Vagina (tissue), 2 donors: ENCODE measurements at regions not wholly inside any gene's neighbourhood (a gene's known extent, or its start where the extent isn't known, plus 50 kb on each side); places are given as distances from the start of the nearest gene placed in this dataset.

Experiments
- POLR2A ChIP-seq, 2 donors: fragments of 450-650 bp; IDR thresholded peaks; one replicate each; pipeline ENCODE4 v1.6.1; 2017; ENCODE audit warnings: antibody characterized with exemption in 2 of 2, mild to moderate bottlenecking in 2 of 2, moderate library complexity in 2 of 2
- POLR2AphosphoS5 ChIP-seq, 2 donors: sonication (generic); formaldehyde crosslinking; IDR thresholded peaks; one replicate each; pipeline ENCODE4 v1.9.0; 2017; ENCODE audit warnings: antibody characterized with exemption in 2 of 2, mild to moderate bottlenecking in 2 of 2, low read depth in 1 of 2; ENCODE audit not compliant: insufficient read depth in 1 of 2
- TF ChIP-seq, protein P1 (sequence below), 3 experiments: fragments of 450-650 bp in 2 of 3; fragments of 200-600 bp in 1 of 3; sonication (generic) in 1 of 3; IDR thresholded peaks; one replicate each; pipeline ENCODE4 v1.5.1; 2017 to 2019; ENCODE audit warnings: antibody characterized with exemption in 3 of 3, mild to moderate bottlenecking in 2 of 3, moderate library complexity in 2 of 3

DNA sequence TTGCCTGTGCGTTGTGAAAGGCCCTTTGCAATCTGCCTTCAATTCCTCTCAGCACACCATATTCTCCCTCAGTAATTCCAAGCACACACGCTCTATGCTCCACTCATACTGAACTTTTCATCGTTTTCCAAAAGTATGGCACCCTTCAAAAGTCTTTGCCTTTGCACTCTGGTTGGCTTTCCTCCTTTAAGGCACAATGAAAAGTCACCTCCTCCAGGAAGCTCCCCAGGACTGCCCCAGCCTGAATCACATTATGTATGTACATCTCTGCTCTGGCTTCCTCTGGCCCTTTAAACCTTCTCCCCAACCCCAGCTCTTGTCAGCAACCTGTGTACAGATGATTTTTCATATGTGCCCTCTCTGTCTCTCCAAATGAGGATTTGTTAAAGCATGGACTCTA is 250.7 kb downstream of the MAF start:
- TF ChIP-seq, protein P1, sequence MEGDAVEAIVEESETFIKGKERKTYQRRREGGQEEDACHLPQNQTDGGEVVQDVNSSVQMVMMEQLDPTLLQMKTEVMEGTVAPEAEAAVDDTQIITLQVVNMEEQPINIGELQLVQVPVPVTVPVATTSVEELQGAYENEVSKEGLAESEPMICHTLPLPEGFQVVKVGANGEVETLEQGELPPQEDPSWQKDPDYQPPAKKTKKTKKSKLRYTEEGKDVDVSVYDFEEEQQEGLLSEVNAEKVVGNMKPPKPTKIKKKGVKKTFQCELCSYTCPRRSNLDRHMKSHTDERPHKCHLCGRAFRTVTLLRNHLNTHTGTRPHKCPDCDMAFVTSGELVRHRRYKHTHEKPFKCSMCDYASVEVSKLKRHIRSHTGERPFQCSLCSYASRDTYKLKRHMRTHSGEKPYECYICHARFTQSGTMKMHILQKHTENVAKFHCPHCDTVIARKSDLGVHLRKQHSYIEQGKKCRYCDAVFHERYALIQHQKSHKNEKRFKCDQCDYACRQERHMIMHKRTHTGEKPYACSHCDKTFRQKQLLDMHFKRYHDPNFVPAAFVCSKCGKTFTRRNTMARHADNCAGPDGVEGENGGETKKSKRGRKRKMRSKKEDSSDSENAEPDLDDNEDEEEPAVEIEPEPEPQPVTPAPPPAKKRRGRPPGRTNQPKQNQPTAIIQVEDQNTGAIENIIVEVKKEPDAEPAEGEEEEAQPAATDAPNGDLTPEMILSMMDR (IDR thresholded peaks at IDR 0.05): no peak
- no peak for TF ChIP-seq POLR2A (IDR thresholded peaks at IDR 0.05)
- no peak for TF ChIP-seq POLR2AphosphoS5 (IDR thresholded peaks at IDR 0.05; ENCODE audit: insufficient read depth in 1 of 2, low read depth in 1 of 2)
